ENCODE measurements at regions not wholly inside any gene's neighbourhood (a gene's known extent, or its start where the extent isn't known, plus 50 kb on each side); places are given as distances from the start of the nearest gene placed in this dataset.

- TF ChIP-seq BHLHE40 (IDR thresholded peaks at IDR 0.05; ENCODE audit: low read depth, low read length): no peak
- TF ChIP-seq MXI1 (IDR thresholded peaks at IDR 0.05; ENCODE audit: borderline replicate concordance, low read depth, low read length): no peak
- TF ChIP-seq CTCF (conservative IDR thresholded peaks at IDR 0.05; ENCODE audit: low read depth, low read length): no peak
- no peak for TF ChIP-seq NFE2L2 (IDR thresholded peaks at IDR 0.05; ENCODE audit: low read depth, low read length)
- TF ChIP-seq MAFK (IDR thresholded peaks at IDR 0.05; ENCODE audit: low read depth, low read length): no peak
- TF ChIP-seq FOS (IDR thresholded peaks at IDR 0.05; ENCODE audit: low read depth, low read length): no peak
- TF ChIP-seq RAD21 (IDR thresholded peaks at IDR 0.05; ENCODE audit: low read length): no peak
- TF ChIP-seq CEBPB (IDR thresholded peaks at IDR 0.05; ENCODE audit: low read depth, low read length): no peak
- TF ChIP-seq POLR2A (IDR thresholded peaks at IDR 0.05; ENCODE audit: low read depth, low read length): no peak
- TF ChIP-seq ELK1 (IDR thresholded peaks at IDR 0.05; ENCODE audit: borderline replicate concordance, low read depth, low read length): no peak
- no peak overlapping the region for H2BK5ac ChIP-seq (ENCODE audit: low read depth, low read length, poor library complexity, severe bottlenecking)
- no peak overlapping the region for H4K5ac ChIP-seq (ENCODE audit: low read depth, low read length)
- no peak overlapping the region for H3K4ac ChIP-seq (ENCODE audit: low read depth, low read length)
- no peak overlapping the region for H3K23ac ChIP-seq (ENCODE audit: low read depth, low read length)
- ChIA-PET POLR2A (ENCODE audit: unreplicated experiment) (interaction anchor here (0.5 kb wide), 1 partner anchor 20 kb away, joined by 3 read pairs; no protein-coding TSS in a partner anchor), CTCF (interaction anchor here (1.5 kb wide), 1 partner anchor 20 kb away, joined by 5 read pairs; no protein-coding TSS in a partner anchor)
- H3K9me3 ChIP-seq (ENCODE audit: control insufficient read depth, insufficient read depth, low read length): no peaks in the 10 kb centered on the region
- no peaks in the 10 kb centered on the region for H3K36me3 ChIP-seq (ENCODE audit: control insufficient read depth, insufficient read depth, low read length)
- no peak overlapping the region for H2BK15ac ChIP-seq (ENCODE audit: low read depth, low read length)
- H2BK120ac ChIP-seq (ENCODE audit: low read depth, low read length): no peak overlapping the region
- BruUV-seq (replicated peaks): no TSS peak
- in situ Hi-C loops (cut with MboI; ENCODE audit: low sequenced_read_pairs): no loop called here
- peaks cover 5% of the 10 kb centered on the region for H3K27me3 ChIP-seq (ENCODE audit: control insufficient read depth, insufficient read depth, low read length)
- H3K4me2 ChIP-seq (ENCODE audit: low read depth, low read length): no peak overlapping the region
- H3K14ac ChIP-seq (replicated peaks; ENCODE audit: low read depth, low read length): no peak overlapping the region
- no CpG with 5 or more reads among the region's 6 CpGs for WGBS, 2 experiments (ENCODE audit: extremely low coverage in 2 of 2, insufficient read length in 1 of 2)
- no peak overlapping the region for H3K4me3 ChIP-seq (ENCODE audit: insufficient read depth, low read depth, low read length)
- no peaks in the 10 kb centered on the region for H3K4me1 ChIP-seq (ENCODE audit: control insufficient read depth, insufficient read depth, low read length)
- no peak overlapping the region for H3K9ac ChIP-seq (ENCODE audit: low read depth, low read length)
- ATAC-seq (ENCODE audit: low read depth): no peak
- no peak overlapping the region for H2BK20ac ChIP-seq (ENCODE audit: low read depth, low read length)
- H2AK5ac ChIP-seq (ENCODE audit: low read depth, low read length): no peak overlapping the region
- no peak overlapping the region for H4K91ac ChIP-seq (ENCODE audit: insufficient read depth, low read depth, low read length)
- no peak overlapping the region for H2AFZ ChIP-seq (replicated peaks; ENCODE audit: low read length, poor library complexity)
- no peak overlapping the region for H3K56ac ChIP-seq (ENCODE audit: extremely low read depth, insufficient read depth, low read length)
- H4K20me1 ChIP-seq (ENCODE audit: insufficient read depth, low read length): no peaks in the 10 kb centered on the region
- no peak for DNase-seq
- dilution Hi-C loops (cut with HindIII; ENCODE audit: low sequenced_read_pairs, unreplicated experiment): no loop called here
- H2AK9ac ChIP-seq (replicated peaks; ENCODE audit: low read depth, low read length, poor library complexity): no peak overlapping the region
- intact Hi-C loops (cut with micrococcal nuclease): no loop called here
- H3K9me1 ChIP-seq (ENCODE audit: insufficient read depth, low read length): no peaks in the 10 kb centered on the region
- H4K8ac ChIP-seq (ENCODE audit: low read depth in 2 of 2, low read length in 2 of 2): no peak overlapping the region
- no peaks in the 10 kb centered on the region for H3K79me1 ChIP-seq (ENCODE audit: low read depth in 1 of 2, low read length in 2 of 2)
- H3K27ac ChIP-seq (ENCODE audit: insufficient read depth, low read length): no peak overlapping the region
- H3K18ac ChIP-seq (ENCODE audit: low read depth, low read length): no peak overlapping the region
Measured at GRCh38 chr18:45295388-45295787, 319.9 kb upstream of the SLC14A2 start.

All from IMR-90 (cell line).